ENCODE measurements at regions not wholly inside any gene's neighbourhood (a gene's known extent, or its start where the extent isn't known, plus 50 kb on each side); places are given as distances from the start of the nearest gene placed in this dataset.

- TF ChIP-seq, protein P1, sequence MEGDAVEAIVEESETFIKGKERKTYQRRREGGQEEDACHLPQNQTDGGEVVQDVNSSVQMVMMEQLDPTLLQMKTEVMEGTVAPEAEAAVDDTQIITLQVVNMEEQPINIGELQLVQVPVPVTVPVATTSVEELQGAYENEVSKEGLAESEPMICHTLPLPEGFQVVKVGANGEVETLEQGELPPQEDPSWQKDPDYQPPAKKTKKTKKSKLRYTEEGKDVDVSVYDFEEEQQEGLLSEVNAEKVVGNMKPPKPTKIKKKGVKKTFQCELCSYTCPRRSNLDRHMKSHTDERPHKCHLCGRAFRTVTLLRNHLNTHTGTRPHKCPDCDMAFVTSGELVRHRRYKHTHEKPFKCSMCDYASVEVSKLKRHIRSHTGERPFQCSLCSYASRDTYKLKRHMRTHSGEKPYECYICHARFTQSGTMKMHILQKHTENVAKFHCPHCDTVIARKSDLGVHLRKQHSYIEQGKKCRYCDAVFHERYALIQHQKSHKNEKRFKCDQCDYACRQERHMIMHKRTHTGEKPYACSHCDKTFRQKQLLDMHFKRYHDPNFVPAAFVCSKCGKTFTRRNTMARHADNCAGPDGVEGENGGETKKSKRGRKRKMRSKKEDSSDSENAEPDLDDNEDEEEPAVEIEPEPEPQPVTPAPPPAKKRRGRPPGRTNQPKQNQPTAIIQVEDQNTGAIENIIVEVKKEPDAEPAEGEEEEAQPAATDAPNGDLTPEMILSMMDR (optimal IDR thresholded peaks at IDR 0.05 in 1 of 3, IDR thresholded peaks at IDR 0.05 in 1 of 3, conservative IDR thresholded peaks at IDR 0.05 in 1 of 3; ENCODE audit: extremely low read depth in 1 of 3, insufficient read depth in 2 of 3, low read length in 3 of 3): no peak
- no peak for TF ChIP-seq EZH2 (IDR thresholded peaks at IDR 0.05; ENCODE audit: low read length)
Observed at GRCh38 chr9:90485028-90485427, 157.6 kb downstream of the DIRAS2 start.

Measured in keratinocyte (primary cell).